ENCODE measurements at regions not wholly inside any gene's neighbourhood (a gene's known extent, or its start where the extent isn't known, plus 50 kb on each side); places are given as distances from the start of the nearest gene placed in this dataset.
"Not testable (repeated sequence)": the region's sequence is repeated elsewhere in the genome, so short reads cannot be mapped to it uniquely, and the experiment has no call there.

DNA sequence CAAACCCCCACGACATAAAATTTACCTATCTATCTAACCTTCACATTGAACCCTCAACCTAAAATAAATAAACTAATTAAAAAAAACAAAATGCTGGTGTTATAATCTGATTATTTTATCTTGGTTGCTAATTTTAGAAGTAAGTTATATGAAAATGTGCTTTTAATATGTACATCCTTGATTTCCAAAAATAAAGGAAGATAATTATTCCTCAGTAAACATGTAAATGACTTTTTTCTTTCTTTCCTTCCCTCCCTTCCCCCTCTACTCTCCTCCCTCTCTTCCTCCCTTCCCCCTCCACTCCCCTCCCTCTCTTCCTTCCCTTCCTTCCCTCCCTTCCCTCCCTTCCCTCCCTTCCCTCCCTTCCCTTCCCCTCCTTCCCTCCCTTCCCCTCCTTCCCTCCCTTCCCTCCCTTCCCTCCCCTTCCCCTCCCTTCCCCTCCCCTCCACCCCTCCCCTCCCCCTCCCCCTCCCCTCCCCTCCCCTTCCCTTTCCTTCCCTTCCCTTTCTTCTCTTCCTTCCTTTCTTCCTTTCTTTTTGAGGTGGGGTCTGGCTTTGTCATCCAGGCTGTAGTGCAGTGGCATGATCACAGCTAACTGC, 180.0 kb upstream of the GIMD1 start:
- ATAC-seq (ENCODE audit: poor library complexity) (no peak), DNase-seq (no peak)
- Histone ChIP-seq H3K4me1 (ENCODE audit: insufficient read depth, low read length) (no peaks in the 10 kb centered on the region), H3K27me3 (ENCODE audit: control insufficient read depth in 1 of 2, insufficient read depth in 2 of 2, low read length in 2 of 2) (no peaks in the 10 kb centered on the region), H3K4me3 (ENCODE audit: low read length) (no peak overlapping the region), H3K27ac (ENCODE audit: low read depth in 1 of 2, low read length in 2 of 2) (no peak overlapping the region), H3K36me3 (ENCODE audit: insufficient read depth, low read length) (no peaks in the 10 kb centered on the region), H3K9me3 (ENCODE audit: control insufficient read depth in 1 of 2, insufficient read depth in 1 of 2, low read length in 2 of 2) (no peaks in the 10 kb centered on the region)
- no peak for TF ChIP-seq CTCF (IDR thresholded peaks at IDR 0.05)
- intact Hi-C loops (cut with DNase I, micrococcal nuclease): no loop called here
- ChIA-PET POLR2A (no interaction called here), CTCF (no interaction called here)
- peaks cover 11% of the 10 kb centered on the region for H3K9me3 Mint-ChIP-seq
- no peaks in the 10 kb centered on the region for H3K4me1 Mint-ChIP-seq (ENCODE audit: low read depth)
- no peaks in the 10 kb centered on the region for H3K27me3 Mint-ChIP-seq
- no peak overlapping the region for H3K27ac Mint-ChIP-seq
- H3K4me3 Mint-ChIP-seq: no peak overlapping the region
- H3K36me3 Mint-ChIP-seq (ENCODE audit: low read depth): no peaks in the 10 kb centered on the region

DNA sequence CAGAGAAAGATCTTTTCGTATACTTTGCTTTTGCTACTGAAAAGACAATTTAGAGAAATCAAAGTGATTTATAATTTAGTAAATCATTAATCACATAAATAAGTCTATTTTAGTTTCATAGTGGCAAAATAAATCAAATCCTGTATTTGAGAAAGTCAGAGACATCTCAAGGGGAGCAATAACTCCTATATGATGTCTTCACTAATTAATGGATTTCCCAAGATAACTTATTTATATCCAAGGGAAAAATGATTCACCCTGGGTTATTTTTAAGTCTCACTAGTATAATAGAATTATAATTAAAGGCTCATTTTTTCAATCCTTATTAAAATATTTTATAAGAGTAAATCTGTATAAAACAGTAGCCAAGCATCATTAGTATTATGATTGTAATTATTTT, 177.8 kb upstream of the GIMD1 start:
- H3K9me3 Mint-ChIP-seq: peaks cover 5% of the 10 kb centered on the region
- Histone ChIP-seq H3K4me1 (ENCODE audit: insufficient read depth, low read length) (no peaks in the 10 kb centered on the region), H3K4me3 (ENCODE audit: low read length) (no peak overlapping the region), H3K27ac (ENCODE audit: low read depth in 1 of 2, low read length in 2 of 2) (no peak overlapping the region), H3K27me3 (ENCODE audit: control insufficient read depth in 1 of 2, insufficient read depth in 2 of 2, low read length in 2 of 2) (no peaks in the 10 kb centered on the region), H3K9me3 (ENCODE audit: control insufficient read depth in 1 of 2, insufficient read depth in 1 of 2, low read length in 2 of 2) (no peaks in the 10 kb centered on the region), H3K36me3 (ENCODE audit: insufficient read depth, low read length) (no peaks in the 10 kb centered on the region)
- no peak overlapping the region for H3K4me3 Mint-ChIP-seq
- DNase-seq (no peak), ATAC-seq (ENCODE audit: poor library complexity) (no peak)
- no peak for TF ChIP-seq CTCF (IDR thresholded peaks at IDR 0.05)
- intact Hi-C loops (cut with DNase I, micrococcal nuclease): no loop called here
- CTCF ChIA-PET: no interaction called here
- POLR2A ChIA-PET: no interaction called here
- no peak overlapping the region for H3K27ac Mint-ChIP-seq
- H3K4me1 Mint-ChIP-seq (ENCODE audit: low read depth): no peaks in the 10 kb centered on the region
- H3K27me3 Mint-ChIP-seq: no peaks in the 10 kb centered on the region
- no peaks in the 10 kb centered on the region for H3K36me3 Mint-ChIP-seq (ENCODE audit: low read depth)

- H3K4me3 ChIP-seq (ENCODE audit: low read length); H3K4me1 Mint-ChIP-seq (ENCODE audit: low read depth); H3K4me1 ChIP-seq (ENCODE audit: insufficient read depth, low read length); H3K27ac Mint-ChIP-seq; ATAC-seq (ENCODE audit: poor library complexity); H3K27me3 Mint-ChIP-seq; DNase-seq; intact Hi-C loops (cut with DNase I, micrococcal nuclease); CTCF ChIA-PET; H3K9me3 ChIP-seq (ENCODE audit: control insufficient read depth in 1 of 2, insufficient read depth in 1 of 2, low read length in 2 of 2); H3K36me3 ChIP-seq (ENCODE audit: insufficient read depth, low read length); POLR2A ChIA-PET; H3K36me3 Mint-ChIP-seq (ENCODE audit: low read depth); H3K27ac ChIP-seq (ENCODE audit: low read depth in 1 of 2, low read length in 2 of 2); H3K27me3 ChIP-seq (ENCODE audit: control insufficient read depth in 1 of 2, insufficient read depth in 2 of 2, low read length in 2 of 2); H3K9me3 Mint-ChIP-seq; H3K4me3 Mint-ChIP-seq: not testable (repeated sequence)
Measured at GRCh38 chr4:106542609-106543008, 174.0 kb upstream of the GIMD1 start.

DNA sequence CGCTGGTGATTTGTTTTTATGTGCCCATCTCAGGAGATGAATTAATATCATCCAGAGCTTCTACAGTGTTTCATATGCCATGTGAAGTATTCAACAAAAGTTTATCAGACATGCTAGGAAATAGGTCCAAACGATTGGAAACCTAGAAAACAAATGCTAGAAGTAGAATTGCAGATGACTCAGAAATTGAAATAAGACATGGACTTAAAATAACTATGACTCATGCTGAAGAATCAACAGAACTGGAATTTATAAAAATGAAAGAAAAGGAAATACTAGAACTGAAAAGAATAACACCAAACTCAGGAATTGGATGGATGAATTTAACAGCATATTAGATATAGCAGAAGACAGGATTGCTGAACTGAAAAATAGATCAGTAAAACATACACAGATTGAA, 172.7 kb upstream of the GIMD1 start:
- ATAC-seq (ENCODE audit: poor library complexity): no peak
- no peak for DNase-seq
- H3K4me3 Mint-ChIP-seq: no peak overlapping the region
- H3K4me1 Mint-ChIP-seq (ENCODE audit: low read depth): no peaks in the 10 kb centered on the region
- ChIA-PET CTCF (no interaction called here), POLR2A (no interaction called here)
- no peaks in the 10 kb centered on the region for H3K9me3 Mint-ChIP-seq
- H3K36me3 Mint-ChIP-seq (ENCODE audit: low read depth): no peaks in the 10 kb centered on the region
- H3K27me3 ChIP-seq (ENCODE audit: control insufficient read depth in 1 of 2, insufficient read depth in 2 of 2, low read length in 2 of 2): no peaks in the 10 kb centered on the region
- intact Hi-C loops (cut with DNase I, micrococcal nuclease): no loop called here
- no peak overlapping the region for H3K4me3 ChIP-seq (ENCODE audit: low read length)
- TF ChIP-seq CTCF (IDR thresholded peaks at IDR 0.05): no peak
- H3K4me1 ChIP-seq (ENCODE audit: insufficient read depth, low read length): no peaks in the 10 kb centered on the region
- H3K27me3 Mint-ChIP-seq: no peaks in the 10 kb centered on the region
- no peaks in the 10 kb centered on the region for H3K36me3 ChIP-seq (ENCODE audit: insufficient read depth, low read length)
- peaks cover 0 to 5% of the 10 kb centered on the region in 2 experiments for H3K9me3 ChIP-seq (ENCODE audit: control insufficient read depth in 1 of 2, insufficient read depth in 1 of 2, low read length in 2 of 2)
- no peak overlapping the region for H3K27ac ChIP-seq (ENCODE audit: low read depth in 1 of 2, low read length in 2 of 2)
- no peak overlapping the region for H3K27ac Mint-ChIP-seq
